GM12878 (cell line): ENCODE measurements at regions not wholly inside any gene's neighbourhood (a gene's known extent, or its start where the extent isn't known, plus 50 kb on each side); places are given as distances from the start of the nearest gene placed in this dataset.

ENCODE experiments used
- ATAC-seq: fragments of 200-7000 bp; cut with Tn5 transposase; 3 replicates; pipeline ENCODE4 v1.9.1; 2020; ENCODE audit warnings: mild to moderate bottlenecking, moderate library complexity
- BruUV-seq: library from RNA; stranded (reverse); fragments of 400-500 nt; replicated peaks from 2 replicates; lab custom pipeline; 2021; lab: Mats Ljungman, UMichigan
- CTCF ChIA-PET: fragments of 300-600 bp; sonication (Branson Sonifier 250); formaldehyde crosslinking; extraction: SDS; loops from one replicate; lab custom pipeline; 2021; ENCODE audit warnings: inconsistent platforms; lab: Yijun Ruan, JAX
- POLR2A ChIA-PET: fragments of 350-600 bp; formaldehyde crosslinking; extraction: SDS; loops from one replicate; lab custom pipeline; 2021; ENCODE audit warnings: inconsistent platforms; lab: Charles Lee
- RAD21 ChIA-PET: fragments of 300-600 bp; sonication (Branson Sonifier 250); formaldehyde crosslinking; loops from one replicate; lab custom pipeline; 2023; ENCODE audit warnings: antibody characterized with exemption; ENCODE audit not compliant: unreplicated experiment; lab: Charles Lee
- SMC1A ChIA-PET: fragments of 300-600 bp; sonication (Branson Sonifier 250); formaldehyde crosslinking; loops from one replicate; lab custom pipeline; 2023; ENCODE audit not compliant: unreplicated experiment, uncharacterized antibody; lab: Charles Lee
- DNase-seq: peaks from one replicate; pipeline ENCODE4 v3.0.0-alpha.2; 2011; ENCODE audit warnings: low read depth, low spot score
- FAIRE-seq: peaks from 3 replicates; lab custom pipeline; 2011; peaks lifted over from hg19 to GRCh38; lab: Jason Lieb, UNC
- H2AFZ ChIP-seq: 2 replicates; pipeline ENCODE4 v1.6.0; 2011; ENCODE audit warnings: low read depth, low read length, control low read depth; ENCODE audit not compliant: control insufficient read depth
- H3K27ac ChIP-seq: 2 replicates; pipeline ENCODE4 v1.5.1; 2011; ENCODE audit warnings: control low read depth; ENCODE audit not compliant: control insufficient read depth, insufficient read depth
- H3K27me3 ChIP-seq, 2 experiments: replicated peaks in 1 of 2; 2 replicates each; pipeline versions ENCODE4 v1.6.0 to v1.6.1; 2011; ENCODE audit warnings: low read length in 1 of 2; ENCODE audit not compliant: control insufficient read depth in 2 of 2, insufficient read depth in 2 of 2
- H3K36me3 ChIP-seq, 2 experiments: 2 replicates each; pipeline ENCODE4 v1.5.1; 2011; ENCODE audit warnings: low read length in 1 of 2; ENCODE audit not compliant: control insufficient read depth in 2 of 2, insufficient read depth in 2 of 2
- H3K4me1 ChIP-seq: 2 replicates; pipeline ENCODE4 v1.6.1; 2011; ENCODE audit warnings: mild to moderate bottlenecking, low read length, moderate library complexity, mixed read lengths; ENCODE audit not compliant: control insufficient read depth, insufficient read depth
- H3K4me2 ChIP-seq: 2 replicates; pipeline ENCODE4 v1.6.0; 2011; ENCODE audit warnings: control low read depth; ENCODE audit not compliant: control insufficient read depth, insufficient read depth
- H3K4me3 ChIP-seq: fragments of 200-600 bp; sonication (generic); 2 replicates; pipeline ENCODE4 v1.5.1; 2016
- H3K79me2 ChIP-seq: 2 replicates; pipeline ENCODE4 v1.6.0; 2011; ENCODE audit warnings: low read length; ENCODE audit not compliant: control insufficient read depth, insufficient read depth
- H3K9ac ChIP-seq: 2 replicates; pipeline ENCODE4 v1.8.0; 2011; ENCODE audit warnings: low read length, control low read depth, mixed read lengths; ENCODE audit not compliant: control insufficient read depth, insufficient read depth
- H3K9me3 ChIP-seq: replicated peaks from 3 replicates; pipeline ENCODE4 v1.5.1; 2011; ENCODE audit warnings: mild to moderate bottlenecking, low read length; ENCODE audit not compliant: control insufficient read depth, insufficient read depth
- H4K20me1 ChIP-seq: 2 replicates; pipeline ENCODE4 v1.6.0; 2011; ENCODE audit not compliant: control insufficient read depth, insufficient read depth
- CEBPB ChIP-seq, 2 experiments: fragments of 150-350 bp in 1 of 2; IDR thresholded peaks; 2 replicates each; pipeline ENCODE4 v1.6.1; 2012 to 2014; ENCODE audit warnings: low read depth in 2 of 2, low read length in 2 of 2, borderline replicate concordance in 1 of 2, inconsistent platforms in 1 of 2
- CREM ChIP-seq: IDR thresholded peaks from 2 replicates; pipeline ENCODE4 v1.6.1; 2014; ENCODE audit warnings: antibody characterized with exemption, low read depth
- IKZF2 ChIP-seq, 2 experiments: fragments of 450-650 bp; IDR thresholded peaks; 2 replicates each; pipeline ENCODE4 v1.6.1; 2017; ENCODE audit warnings: mild to moderate bottlenecking in 2 of 2, moderate library complexity in 2 of 2
- KAT2A ChIP-seq: conservative IDR thresholded peaks from 2 replicates; pipeline ENCODE4 v1.6.1; 2011; ENCODE audit warnings: low read depth, low read length; ENCODE audit not compliant: control insufficient read depth
- POLR2AphosphoS2 ChIP-seq: IDR thresholded peaks from 2 replicates; pipeline ENCODE4 v1.6.1; 2011; ENCODE audit warnings: low read depth, mild to moderate bottlenecking, low read length, improper control_type of control experiment, moderate library complexity
- RBBP5 ChIP-seq: fragments of 200-600 bp; sonication (generic); conservative IDR thresholded peaks from 2 replicates; pipeline ENCODE4 v1.6.1; 2016
- SREBF2 ChIP-seq: IDR thresholded peaks from 2 replicates; pipeline ENCODE4 v1.6.1; 2012; ENCODE audit warnings: mild to moderate bottlenecking, low read length
- SRF ChIP-seq, 2 experiments: IDR thresholded peaks; 2 replicates each; pipeline ENCODE4 v1.6.1; 2011; ENCODE audit warnings: low read depth in 2 of 2, low read length in 2 of 2, mild to moderate bottlenecking in 1 of 2, moderate library complexity in 1 of 2
- STAT1 ChIP-seq: fragments of 450-650 bp; conservative IDR thresholded peaks from 2 replicates; pipeline ENCODE4 v1.6.1; 2014; ENCODE audit warnings: antibody characterized with exemption, mild to moderate bottlenecking
- TCF3 ChIP-seq: IDR thresholded peaks from 2 replicates; pipeline ENCODE4 v1.6.1; 2012; ENCODE audit warnings: low read depth, mild to moderate bottlenecking, low read length, borderline replicate concordance; ENCODE audit not compliant: insufficient read depth
- ZNF207 ChIP-seq: fragments of 450-650 bp; IDR thresholded peaks from 2 replicates; pipeline ENCODE4 v1.6.1; 2014; ENCODE audit warnings: antibody characterized with exemption, mild to moderate bottlenecking, borderline replicate concordance
- WGBS: methylation state at CpG from one replicate; pipeline ENCODE4 v1.1.6; 2016; ENCODE audit warnings: low lambda C conversion rate; ENCODE audit not compliant: insufficient replicate concordance, insufficient coverage; ENCODE audit errors: missing lambda C conversion rate; 5-methylcytosine and 5-hydroxymethylcytosine counted together
- in situ Hi-C: fragments of 300-500 bp; cut with MboI; formaldehyde crosslinking; loops from 9 replicates; pipeline ENCODE4 v1.14.3; 2018; ENCODE audit warnings: mixed read lengths
- intact Hi-C: fragments of 100-400 bp; cut with micrococcal nuclease; formaldehyde crosslinking; loops from one replicate; pipeline ENCODE4 v1.14.2; 2022; ENCODE audit not compliant: unreplicated experiment
- TF ChIP-seq, protein P1 (sequence below): fragments of 450-650 bp; IDR thresholded peaks from 2 replicates; pipeline ENCODE4 v1.6.1; 2016; ENCODE audit warnings: mild to moderate bottlenecking
- TF ChIP-seq, protein P2 (sequence below): fragments of 450-650 bp; IDR thresholded peaks from 2 replicates; pipeline ENCODE4 v1.6.1; 2014; ENCODE audit warnings: mild to moderate bottlenecking

- TF ChIP-seq SRF (IDR thresholded peaks at IDR 0.05; ENCODE audit: low read depth in 2 of 2, low read length in 2 of 2): no peak
- TF ChIP-seq, all 136 proteins: peak for 0
Observed at GRCh38 chr11:92141159-92141558, 83.5 kb upstream of the FAT3 start (continued).

- no peak overlapping the region for H3K9ac ChIP-seq
- ChIA-PET POLR2A (no interaction called here), SMC1A (no interaction called here), CTCF (no interaction called here), RAD21 (no interaction called here)
- FAIRE-seq (no peak), DNase-seq (no peak), ATAC-seq (no peak)
- H3K4me1 ChIP-seq: no peaks in the 10 kb centered on the region
- 18% methylated on average over 2 of the region's 2 CpGs for WGBS
- no peak overlapping the region for H3K4me2 ChIP-seq
- H3K4me3 ChIP-seq: no peak overlapping the region
- H3K27ac ChIP-seq: no peak overlapping the region
- no peak for TF ChIP-seq RBBP5
- no peak for TF ChIP-seq SREBF2
- no peak for TF ChIP-seq ZNF207
- no peak for TF ChIP-seq POLR2AphosphoS2
- no peak for TF ChIP-seq IKZF2 (IDR thresholded peaks at IDR 0.05)
- no peak for TF ChIP-seq CEBPB (IDR thresholded peaks at IDR 0.05; ENCODE audit: borderline replicate concordance in 1 of 2, low read depth in 2 of 2, low read length in 2 of 2)
- intact Hi-C loops: no loop called here
- no TSS peak for BruUV-seq
- no peak overlapping the region for H2AFZ ChIP-seq
- no peaks in the 10 kb centered on the region for H3K36me3 ChIP-seq
- H3K79me2 ChIP-seq: no peaks in the 10 kb centered on the region
- in situ Hi-C loops: no loop called here
- no peaks in the 10 kb centered on the region for H3K27me3 ChIP-seq
- H4K20me1 ChIP-seq: no peaks in the 10 kb centered on the region
- H3K9me3 ChIP-seq: no peaks in the 10 kb centered on the region
Observed at GRCh38 chr11:92140021-92140420, 84.6 kb upstream of the FAT3 start.

DNA sequence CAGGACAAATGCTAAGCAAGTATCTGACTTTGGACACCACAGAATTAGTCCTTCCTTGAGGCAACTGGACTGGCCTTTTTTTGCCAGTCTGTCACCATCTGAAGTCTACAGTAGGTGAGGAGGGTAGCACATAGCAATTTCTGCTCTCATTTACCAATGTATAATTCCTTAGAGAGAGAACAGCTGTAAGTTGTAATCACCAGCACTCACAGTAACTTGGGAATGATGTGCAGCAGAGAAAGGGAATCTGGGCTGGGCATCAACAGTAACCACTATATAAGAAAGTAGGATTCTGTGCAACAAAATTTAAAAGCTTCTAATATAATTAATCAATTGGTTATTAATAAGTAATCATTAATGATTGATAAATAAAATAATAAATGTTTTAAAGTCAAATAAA lies 86.3 kb upstream of the FAT3 start:
- Histone ChIP-seq H3K36me3 (no peaks in the 10 kb centered on the region), H3K79me2 (no peaks in the 10 kb centered on the region)
- in situ Hi-C loops: no loop called here

More for the DNA sequence above, 86.3 kb upstream of the FAT3 start:
- no TSS peak for BruUV-seq
- no peak for TF ChIP-seq KAT2A
- no peak for TF ChIP-seq TCF3
- TF ChIP-seq, protein P1, sequence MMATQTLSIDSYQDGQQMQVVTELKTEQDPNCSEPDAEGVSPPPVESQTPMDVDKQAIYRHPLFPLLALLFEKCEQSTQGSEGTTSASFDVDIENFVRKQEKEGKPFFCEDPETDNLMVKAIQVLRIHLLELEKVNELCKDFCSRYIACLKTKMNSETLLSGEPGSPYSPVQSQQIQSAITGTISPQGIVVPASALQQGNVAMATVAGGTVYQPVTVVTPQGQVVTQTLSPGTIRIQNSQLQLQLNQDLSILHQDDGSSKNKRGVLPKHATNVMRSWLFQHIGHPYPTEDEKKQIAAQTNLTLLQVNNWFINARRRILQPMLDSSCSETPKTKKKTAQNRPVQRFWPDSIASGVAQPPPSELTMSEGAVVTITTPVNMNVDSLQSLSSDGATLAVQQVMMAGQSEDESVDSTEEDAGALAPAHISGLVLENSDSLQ: no peak
- TF ChIP-seq, protein P2, sequence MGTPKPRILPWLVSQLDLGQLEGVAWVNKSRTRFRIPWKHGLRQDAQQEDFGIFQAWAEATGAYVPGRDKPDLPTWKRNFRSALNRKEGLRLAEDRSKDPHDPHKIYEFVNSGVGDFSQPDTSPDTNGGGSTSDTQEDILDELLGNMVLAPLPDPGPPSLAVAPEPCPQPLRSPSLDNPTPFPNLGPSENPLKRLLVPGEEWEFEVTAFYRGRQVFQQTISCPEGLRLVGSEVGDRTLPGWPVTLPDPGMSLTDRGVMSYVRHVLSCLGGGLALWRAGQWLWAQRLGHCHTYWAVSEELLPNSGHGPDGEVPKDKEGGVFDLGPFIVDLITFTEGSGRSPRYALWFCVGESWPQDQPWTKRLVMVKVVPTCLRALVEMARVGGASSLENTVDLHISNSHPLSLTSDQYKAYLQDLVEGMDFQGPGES: no peak
- TF ChIP-seq STAT1: no peak
- no peak for TF ChIP-seq CREM
- no peak for TF ChIP-seq CEBPB (IDR thresholded peaks at IDR 0.05; ENCODE audit: borderline replicate concordance in 1 of 2, low read depth in 2 of 2, low read length in 2 of 2)
- Histone ChIP-seq H4K20me1 (no peaks in the 10 kb centered on the region), H3K4me2 (no peak overlapping the region), H3K9me3 (no peaks in the 10 kb centered on the region), H3K9ac (no peak overlapping the region), H3K27me3 (no peaks in the 10 kb centered on the region), H3K27ac (no peak overlapping the region), H3K4me3 (no peak overlapping the region), H2AFZ (no peak overlapping the region), H3K4me1 (no peaks in the 10 kb centered on the region)
- no peak for ATAC-seq
- no peak for FAIRE-seq
- ChIA-PET SMC1A (no interaction called here), RAD21 (no interaction called here), CTCF (no interaction called here), POLR2A (no interaction called here)
- no peak for DNase-seq
- intact Hi-C loops: no loop called here
